ENCODE measurements at regions not wholly inside any gene's neighbourhood (a gene's known extent, or its start where the extent isn't known, plus 50 kb on each side); places are given as distances from the start of the nearest gene placed in this dataset.

DNA sequence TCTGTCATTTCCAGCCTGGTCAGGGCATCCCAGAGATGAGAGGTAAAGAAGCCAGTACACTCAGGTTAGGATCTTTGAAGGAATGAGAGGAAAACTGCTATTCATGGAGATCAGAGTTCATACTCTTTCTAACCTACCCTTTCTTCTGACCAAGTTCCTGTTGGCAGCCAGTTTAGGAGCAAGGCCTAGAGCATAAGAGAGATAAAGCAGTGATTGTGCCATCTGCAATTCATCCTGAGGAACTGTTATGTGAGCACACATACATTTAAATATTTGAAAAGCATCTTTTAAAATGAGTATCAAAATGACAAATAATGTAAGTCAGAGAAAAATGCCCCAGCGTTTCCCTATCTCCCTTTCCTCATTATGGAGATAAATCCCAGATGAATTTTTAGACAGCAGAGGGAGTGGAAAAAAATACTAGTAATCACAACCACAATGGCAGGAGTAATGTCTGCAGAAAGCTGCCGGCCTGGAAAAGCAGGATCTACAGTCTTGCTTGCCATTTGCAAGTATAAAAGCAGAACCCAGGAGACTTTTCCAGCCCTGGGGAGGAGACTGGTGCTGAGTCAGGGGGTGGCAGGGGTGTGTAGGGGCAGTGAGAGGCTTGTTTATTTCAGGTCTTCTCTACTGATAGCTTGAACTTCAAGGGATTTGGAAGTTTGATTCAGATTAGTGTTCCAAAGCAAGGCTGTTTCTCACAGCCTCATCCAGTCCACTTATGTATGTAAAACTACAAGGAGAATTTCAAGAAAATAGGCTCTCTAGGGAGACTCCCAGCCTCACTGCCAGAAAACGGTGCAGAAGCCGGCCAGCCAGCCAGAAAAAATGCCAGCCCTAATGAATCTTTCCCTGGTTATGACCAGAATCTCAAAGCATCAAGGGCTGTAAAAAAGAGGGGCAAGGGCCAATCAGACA is 1052.4 kb downstream of the TUSC7 start:
- Histone ChIP-seq H3K4me1 (no peaks in the 10 kb centered on the region), H3K36me3 (no peaks in the 10 kb centered on the region), H3K27ac (no peak overlapping the region), H3K4me3 (no peak overlapping the region), H3K27me3 (no peaks in the 10 kb centered on the region), H3K9me3 (no peaks in the 10 kb centered on the region)
- WGBS, 2 donors (ENCODE audit: low coverage in 1 of 2): 29 to 39% methylated on average over 2 to 4 of the region's 4 CpGs
- TF ChIP-seq POLR2AphosphoS5 (IDR thresholded peaks at IDR 0.05) (no peak), POLR2A (IDR thresholded peaks at IDR 0.05) (no peak), EP300 (IDR thresholded peaks at IDR 0.05) (no peak)
- TF ChIP-seq, protein P1, sequence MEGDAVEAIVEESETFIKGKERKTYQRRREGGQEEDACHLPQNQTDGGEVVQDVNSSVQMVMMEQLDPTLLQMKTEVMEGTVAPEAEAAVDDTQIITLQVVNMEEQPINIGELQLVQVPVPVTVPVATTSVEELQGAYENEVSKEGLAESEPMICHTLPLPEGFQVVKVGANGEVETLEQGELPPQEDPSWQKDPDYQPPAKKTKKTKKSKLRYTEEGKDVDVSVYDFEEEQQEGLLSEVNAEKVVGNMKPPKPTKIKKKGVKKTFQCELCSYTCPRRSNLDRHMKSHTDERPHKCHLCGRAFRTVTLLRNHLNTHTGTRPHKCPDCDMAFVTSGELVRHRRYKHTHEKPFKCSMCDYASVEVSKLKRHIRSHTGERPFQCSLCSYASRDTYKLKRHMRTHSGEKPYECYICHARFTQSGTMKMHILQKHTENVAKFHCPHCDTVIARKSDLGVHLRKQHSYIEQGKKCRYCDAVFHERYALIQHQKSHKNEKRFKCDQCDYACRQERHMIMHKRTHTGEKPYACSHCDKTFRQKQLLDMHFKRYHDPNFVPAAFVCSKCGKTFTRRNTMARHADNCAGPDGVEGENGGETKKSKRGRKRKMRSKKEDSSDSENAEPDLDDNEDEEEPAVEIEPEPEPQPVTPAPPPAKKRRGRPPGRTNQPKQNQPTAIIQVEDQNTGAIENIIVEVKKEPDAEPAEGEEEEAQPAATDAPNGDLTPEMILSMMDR (IDR thresholded peaks at IDR 0.05): no peak
- ATAC-seq: peak; percentile 16

DNA sequence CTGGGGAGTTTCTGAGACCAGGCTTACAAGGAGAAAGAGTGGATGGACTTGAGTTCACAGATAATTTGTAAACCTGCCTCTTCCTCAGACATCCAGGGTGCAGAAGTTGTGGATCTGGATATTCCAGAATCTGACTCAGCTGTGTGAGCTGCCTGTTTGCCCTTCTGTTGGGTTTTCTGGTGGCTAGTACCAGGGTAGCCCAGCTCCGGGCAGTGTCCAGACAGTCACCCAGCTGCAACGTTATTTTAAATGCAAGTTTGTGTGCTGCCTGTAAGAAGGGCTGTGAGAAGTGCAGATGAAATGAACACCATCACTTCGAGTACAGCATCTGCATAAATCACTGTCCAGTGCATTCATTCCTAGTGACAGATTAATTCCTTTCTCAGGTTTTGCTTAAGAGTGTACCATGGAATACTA is 1053.0 kb downstream of the TUSC7 start:
- Histone ChIP-seq H3K4me3 (no peak overlapping the region), H3K27ac (no peak overlapping the region), H3K36me3 (no peaks in the 10 kb centered on the region), H3K4me1 (no peaks in the 10 kb centered on the region), H3K27me3 (no peaks in the 10 kb centered on the region), H3K9me3 (no peaks in the 10 kb centered on the region)
- WGBS, 2 donors (ENCODE audit: low coverage in 1 of 2): 11 to 14% methylated on average over 1 to 2 of the region's 3 CpGs
- no peak for ATAC-seq
- TF ChIP-seq EP300 (IDR thresholded peaks at IDR 0.05) (no peak), POLR2AphosphoS5 (IDR thresholded peaks at IDR 0.05) (no peak), POLR2A (IDR thresholded peaks at IDR 0.05) (no peak)
- TF ChIP-seq, protein P1 (IDR thresholded peaks at IDR 0.05): no peak

DNA sequence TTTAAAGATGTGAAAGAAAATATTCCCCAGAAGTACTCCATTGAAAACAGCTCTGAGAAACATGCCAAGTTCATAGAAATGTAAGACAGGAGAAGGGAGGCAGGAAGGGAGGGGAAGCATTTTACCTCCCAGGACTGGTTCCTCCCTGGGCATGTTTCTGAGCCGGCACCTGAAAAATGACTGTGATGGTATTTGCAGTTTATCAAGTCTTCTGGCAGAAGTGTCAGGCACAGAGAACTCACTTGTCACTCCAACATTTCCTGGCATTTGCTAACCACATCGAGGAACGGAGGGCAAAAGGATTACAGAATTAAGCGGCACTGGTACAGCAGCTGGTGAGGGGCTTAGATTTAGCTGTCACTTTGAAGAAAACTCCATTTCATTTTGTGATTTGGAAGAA is 1054.0 kb downstream of the TUSC7 start:
- no peak for ATAC-seq
- no peaks in the 10 kb centered on the region for H3K4me1 ChIP-seq
- TF ChIP-seq EP300 (IDR thresholded peaks at IDR 0.05): no peak
- no peak for TF ChIP-seq POLR2AphosphoS5 (IDR thresholded peaks at IDR 0.05)
- no peak for TF ChIP-seq POLR2A (IDR thresholded peaks at IDR 0.05)
- TF ChIP-seq, protein P1 (IDR thresholded peaks at IDR 0.05): no peak
- WGBS, 2 donors (ENCODE audit: low coverage in 1 of 2): 39 to 52% methylated on average over 4 of the region's 4 CpGs
- H3K27ac ChIP-seq: no peak overlapping the region
- no peak overlapping the region for H3K4me3 ChIP-seq
- H3K27me3 ChIP-seq: no peaks in the 10 kb centered on the region
- H3K36me3 ChIP-seq: no peaks in the 10 kb centered on the region
- no peaks in the 10 kb centered on the region for H3K9me3 ChIP-seq

DNA sequence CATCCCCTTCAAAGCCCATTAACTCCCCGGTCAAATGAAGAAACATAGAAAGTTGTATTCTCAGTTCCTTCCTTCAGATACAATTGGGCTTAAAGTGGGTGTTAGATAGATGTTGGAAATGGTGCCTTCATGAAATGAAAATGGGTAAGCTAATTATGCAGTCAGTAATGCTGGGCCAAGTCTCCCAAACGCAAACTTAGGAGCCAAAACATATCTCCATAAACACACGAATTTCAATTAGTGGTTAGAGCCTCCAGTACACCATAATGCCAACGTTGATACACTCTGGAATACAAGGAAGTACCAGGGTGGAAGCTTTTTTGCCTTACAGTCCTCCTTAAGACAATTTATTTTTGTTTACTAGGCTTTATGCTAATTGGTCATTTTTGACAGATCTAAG is 1059.0 kb downstream of the TUSC7 start:
- no peak overlapping the region for H3K27ac ChIP-seq
- H3K36me3 ChIP-seq: no peaks in the 10 kb centered on the region
- TF ChIP-seq EP300 (IDR thresholded peaks at IDR 0.05) (no peak), POLR2A (IDR thresholded peaks at IDR 0.05) (no peak), POLR2AphosphoS5 (IDR thresholded peaks at IDR 0.05) (no peak)
- TF ChIP-seq, protein P1 (IDR thresholded peaks at IDR 0.05): no peak
- H3K4me3 ChIP-seq: no peak overlapping the region
- H3K27me3 ChIP-seq: no peaks in the 10 kb centered on the region
- no peaks in the 10 kb centered on the region for H3K4me1 ChIP-seq
- WGBS, 2 donors (ENCODE audit: low coverage in 1 of 2): 72 to 81% methylated on average over 4 of the region's 4 CpGs
- no peaks in the 10 kb centered on the region for H3K9me3 ChIP-seq
- no peak for ATAC-seq

DNA sequence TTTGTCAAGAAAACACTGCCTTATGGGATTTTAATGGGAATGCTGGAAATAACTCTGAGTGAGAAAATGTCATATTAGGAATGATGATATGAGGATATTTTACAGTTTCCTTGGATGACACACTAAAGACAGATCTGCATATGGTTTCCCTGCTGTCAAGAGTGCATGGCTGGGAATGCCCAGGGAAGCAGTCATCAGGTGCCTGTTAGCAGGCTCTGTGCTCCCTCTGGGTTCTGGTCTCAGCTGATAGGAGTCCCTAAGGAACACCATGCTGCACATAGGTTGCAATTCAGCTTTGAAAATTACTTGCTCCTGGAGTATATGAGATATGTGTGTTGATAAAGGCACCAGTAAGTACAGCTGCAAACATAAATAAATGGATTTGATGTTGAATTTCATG is 1064.6 kb downstream of the TUSC7 start:
- ATAC-seq: no peak
- peaks cover 0 to 14% (median 0%) of the 10 kb centered on the region in 3 donors for H3K9me3 ChIP-seq
- TF ChIP-seq POLR2AphosphoS5 (IDR thresholded peaks at IDR 0.05) (no peak), EP300 (IDR thresholded peaks at IDR 0.05) (no peak), POLR2A (IDR thresholded peaks at IDR 0.05) (no peak)
- TF ChIP-seq, protein P1 (IDR thresholded peaks at IDR 0.05): no peak
- no peak overlapping the region for H3K27ac ChIP-seq
- H3K27me3 ChIP-seq: no peaks in the 10 kb centered on the region
- no peaks in the 10 kb centered on the region for H3K36me3 ChIP-seq
- H3K4me1 ChIP-seq: no peaks in the 10 kb centered on the region
- H3K4me3 ChIP-seq: no peak overlapping the region
